H1 (cell line): ENCODE measurements at regions not wholly inside any gene's neighbourhood (a gene's known extent, or its start where the extent isn't known, plus 50 kb on each side); places are given as distances from the start of the nearest gene placed in this dataset.

Experiments used
- CTCF ChIA-PET: fragments of 300-600 bp; sonication (Branson Sonifier 250); formaldehyde crosslinking; loops from one replicate; lab custom pipeline; 2021; ENCODE audit not compliant: partially characterized antibody; lab: Charles Lee
- POLR2A ChIA-PET: fragments of 300-600 bp; sonication (Branson Sonifier 250); formaldehyde crosslinking; loops from one replicate; lab custom pipeline; 2021; ENCODE audit warnings: inconsistent platforms; ENCODE audit not compliant: partially characterized antibody; lab: Charles Lee
- DNase-seq, 2 experiments: peaks; one replicate each; pipeline versions ENCODE4 v3.0.0 to v3.0.0-alpha.2; 2010 to 2022; ENCODE audit warnings: low spot score in 2 of 2, low read depth in 1 of 2, mixed read lengths in 1 of 2
- FAIRE-seq: peaks from 2 replicates; lab custom pipeline; 2011; peaks lifted over from hg19 to GRCh38; lab: Jason Lieb, UNC
- H2AFZ ChIP-seq: 2 replicates; pipeline ENCODE4 v1.8.1; 2012; ENCODE audit warnings: low read length, inconsistent platforms
- H2AK5ac ChIP-seq: 2 replicates; pipeline ENCODE4 v1.6.1; 2013; ENCODE audit warnings: low read depth, low read length
- H2BK120ac ChIP-seq: replicated peaks from 2 replicates; pipeline ENCODE3; 2013; ENCODE audit warnings: low read depth, low read length, inconsistent platforms
- H2BK12ac ChIP-seq: 2 replicates; pipeline ENCODE4 v1.6.1; 2013; ENCODE audit warnings: low read depth, low read length
- H2BK15ac ChIP-seq: 2 replicates; pipeline ENCODE4 v1.6.1; 2013; ENCODE audit warnings: low read length
- H2BK20ac ChIP-seq: 2 replicates; pipeline ENCODE4 v1.6.1; 2013; ENCODE audit warnings: low read length
- H2BK5ac ChIP-seq: 2 replicates; pipeline ENCODE4 v1.6.1; 2013; ENCODE audit warnings: low read depth, low read length
- H3K14ac ChIP-seq: 2 replicates; pipeline ENCODE4 v1.6.1; 2013; ENCODE audit warnings: inconsistent platforms; ENCODE audit not compliant: insufficient read length
- H3K18ac ChIP-seq: 2 replicates; pipeline ENCODE4 v1.6.1; 2013; ENCODE audit warnings: low read length; ENCODE audit errors: extremely low read depth
- H3K23ac ChIP-seq: 2 replicates; pipeline ENCODE4 v1.6.1; 2013; ENCODE audit warnings: inconsistent platforms; ENCODE audit not compliant: insufficient read length
- H3K23me2 ChIP-seq: 2 replicates; pipeline ENCODE4 v1.6.1; 2013; ENCODE audit warnings: low read depth, low read length
- H3K27ac ChIP-seq: 2 replicates; pipeline ENCODE4 v1.6.1; 2011; ENCODE audit warnings: low read depth, low read length, inconsistent platforms
- H3K27me3 ChIP-seq, 4 experiments: replicated peaks in 1 of 4; 1 replicate in 1 of 4; 2 replicates in 3 of 4; pipeline versions ENCODE4 v1.6.1 to v1.8.1; 2011 to 2013; ENCODE audit warnings: low read length in 3 of 4, mild to moderate bottlenecking in 3 of 4, inconsistent platforms in 2 of 4, mixed read lengths in 2 of 4, moderate library complexity in 1 of 4; ENCODE audit not compliant: control insufficient read depth in 3 of 4, insufficient read depth in 3 of 4; ENCODE audit errors: extremely low read depth in 1 of 4
- H3K36me3 ChIP-seq, 4 experiments: 2 replicates each; pipeline versions ENCODE4 v1.6.1 to v1.8.1; 2011 to 2013; ENCODE audit warnings: mild to moderate bottlenecking in 4 of 4, low read length in 3 of 4, moderate library complexity in 2 of 4, control low read depth in 1 of 4, inconsistent platforms in 1 of 4; ENCODE audit not compliant: insufficient read depth in 4 of 4, control insufficient read depth in 2 of 4
- H3K4ac ChIP-seq: replicated peaks from 2 replicates; pipeline ENCODE3; 2013; ENCODE audit warnings: low read length, low read depth, mixed read lengths, inconsistent platforms; ENCODE audit not compliant: insufficient read length
- H3K4me1 ChIP-seq, 4 experiments: replicated peaks in 1 of 4; 1 replicate in 1 of 4; 2 replicates in 3 of 4; pipeline versions ENCODE4 v1.6.1 to v1.8.1; 2011 to 2013; ENCODE audit warnings: low read length in 3 of 4, inconsistent platforms in 2 of 4, mixed read lengths in 1 of 4; ENCODE audit not compliant: insufficient read depth in 4 of 4, control insufficient read depth in 3 of 4
- H3K4me2 ChIP-seq, 2 experiments: 2 replicates each; pipeline versions ENCODE4 v1.6.1 to v1.8.1; 2011 to 2013; ENCODE audit warnings: low read depth in 2 of 2, low read length in 2 of 2, control low read depth in 1 of 2, inconsistent platforms in 1 of 2, mild to moderate bottlenecking in 1 of 2; ENCODE audit not compliant: insufficient read depth in 1 of 2
- H3K4me3 ChIP-seq, 4 experiments: fragments of 200-600, 300-600 bp in 1 of 4; sonication (generic), shearing (Covaris generic), sonication (Bioruptor Twin) in 1 of 4; 2 replicates each; pipeline versions ENCODE4 v1.5.1 to v1.8.1; 2011 to 2016; ENCODE audit warnings: low read length in 4 of 4, low read depth in 3 of 4, control low read depth in 2 of 4, inconsistent platforms in 2 of 4, mild to moderate bottlenecking in 2 of 4, mixed read lengths in 1 of 4, moderate library complexity in 1 of 4; ENCODE audit not compliant: insufficient read depth in 2 of 4; ENCODE audit errors: extremely low read depth in 1 of 4
- H3K56ac ChIP-seq: replicated peaks from 2 replicates; pipeline ENCODE3; 2013; ENCODE audit warnings: low read depth, mild to moderate bottlenecking, mixed read lengths, low read length, inconsistent platforms; ENCODE audit not compliant: insufficient read length
- H3K79me1 ChIP-seq: 2 replicates; pipeline ENCODE4 v1.6.1; 2013; ENCODE audit warnings: low read depth, low read length, control low read depth
- H3K79me2 ChIP-seq, 2 experiments: 2 replicates each; pipeline versions ENCODE4 v1.6.1 to v1.8.1; 2012 to 2013; ENCODE audit warnings: low read length in 2 of 2, mild to moderate bottlenecking in 2 of 2, inconsistent platforms in 1 of 2; ENCODE audit not compliant: insufficient read depth in 2 of 2, control insufficient read depth in 1 of 2
- H3K9ac ChIP-seq, 4 experiments: replicated peaks in 1 of 4; 1 replicate in 1 of 4; 2 replicates in 3 of 4; pipeline versions ENCODE4 v1.6.1 to v1.8.1; 2011 to 2013; ENCODE audit warnings: low read depth in 3 of 4, low read length in 3 of 4, control low read depth in 2 of 4, mild to moderate bottlenecking in 2 of 4, moderate library complexity in 2 of 4, inconsistent platforms in 1 of 4; ENCODE audit errors: extremely low read depth in 1 of 4
- H3K9me3 ChIP-seq, 2 experiments: 2 replicates each; pipeline versions ENCODE4 v1.6.1 to v1.8.1; 2012 to 2013; ENCODE audit warnings: mild to moderate bottlenecking in 2 of 2, moderate library complexity in 2 of 2, control low read depth in 1 of 2, inconsistent platforms in 1 of 2, low read depth in 1 of 2, low read length in 1 of 2, mixed read lengths in 1 of 2; ENCODE audit not compliant: insufficient read depth in 2 of 2
- H4K20me1 ChIP-seq, 2 experiments: replicated peaks in 1 of 2; 2 replicates each; pipeline versions ENCODE3 to v1.8.1; 2011 to 2013; ENCODE audit warnings: inconsistent platforms in 2 of 2, low read length in 2 of 2, mild to moderate bottlenecking in 1 of 2; ENCODE audit not compliant: insufficient read depth in 2 of 2, control insufficient read depth in 1 of 2
- H4K5ac ChIP-seq: 2 replicates; pipeline ENCODE4 v1.6.1; 2013; ENCODE audit warnings: low read length, low read depth, mixed read lengths, inconsistent platforms; ENCODE audit not compliant: insufficient read length
- H4K8ac ChIP-seq: 2 replicates; pipeline ENCODE4 v1.8.0; 2013; ENCODE audit warnings: mild to moderate bottlenecking, moderate library complexity, low read length, inconsistent platforms; ENCODE audit not compliant: insufficient read depth; ENCODE audit errors: extremely low read depth
- H4K91ac ChIP-seq: replicated peaks from 2 replicates; pipeline ENCODE3; 2013; ENCODE audit warnings: low read length, mixed read lengths, inconsistent platforms; ENCODE audit not compliant: insufficient read length
- ASH2L ChIP-seq: fragments of 200-600, 300-600 bp; sonication (generic); IDR thresholded peaks from one replicate; pipeline ENCODE4 v1.7.1; 2017; ENCODE audit warnings: low read length
- CBX8 ChIP-seq: fragments of 300-800, 300-1000 bp; sonication (generic); IDR thresholded peaks from 2 replicates; pipeline ENCODE4 v1.7.1; 2016; ENCODE audit warnings: low read depth, low read length, borderline replicate concordance
- GTF2F1 ChIP-seq: IDR thresholded peaks from 2 replicates; pipeline ENCODE4 v1.6.1; 2012; ENCODE audit warnings: low read depth, low read length, improper control_type of control experiment, borderline replicate concordance
- NRF1 ChIP-seq: IDR thresholded peaks from 2 replicates; pipeline ENCODE4 v1.6.1; 2011; ENCODE audit warnings: mild to moderate bottlenecking, low read depth, low read length, improper control_type of control experiment
- POU5F1 ChIP-seq: IDR thresholded peaks from 2 replicates; pipeline ENCODE4 v1.6.1; 2011; ENCODE audit warnings: low read depth, mild to moderate bottlenecking, low read length, moderate library complexity
- RNF2 ChIP-seq: fragments of 200-900, 300-1000 bp; sonication (generic); IDR thresholded peaks from 2 replicates; pipeline ENCODE4 v1.7.1; 2016; ENCODE audit warnings: borderline replicate concordance, low read depth, mild to moderate bottlenecking, antibody characterized with exemption, low read length; ENCODE audit not compliant: poor library complexity, severe bottlenecking; ENCODE audit errors: missing control alignments
- SIX5 ChIP-seq: IDR thresholded peaks from 2 replicates; pipeline ENCODE4 v1.6.1; 2011; ENCODE audit warnings: mild to moderate bottlenecking, low read depth, low read length
- SP1 ChIP-seq: IDR thresholded peaks from 2 replicates; pipeline ENCODE4 v1.6.1; 2011; ENCODE audit warnings: low read depth, low read length
- TAF1 ChIP-seq: IDR thresholded peaks from 2 replicates; pipeline ENCODE4 v1.6.1; 2011; ENCODE audit warnings: mild to moderate bottlenecking, low read depth, low read length
- TAF7 ChIP-seq: optimal IDR thresholded peaks from 2 replicates; pipeline ENCODE3; 2011; ENCODE audit warnings: low read depth, mild to moderate bottlenecking, inconsistent platforms, low read length, moderate library complexity, borderline replicate concordance
- TBP ChIP-seq: IDR thresholded peaks from 2 replicates; pipeline ENCODE4 v1.6.1; 2011; ENCODE audit warnings: low read depth, low read length, improper control_type of control experiment
- ZNF274 ChIP-seq: IDR thresholded peaks from 2 replicates; pipeline ENCODE4 v1.7.0; 2012; ENCODE audit warnings: low read length, borderline replicate concordance; ENCODE audit errors: extremely low read depth
- WGBS, 2 experiments: shearing (Covaris generic) in 1 of 2; methylation state at CpG; one replicate each; pipeline versions ENCODE4 v1.1.6 to v1.1.7; 2013 to 2015; ENCODE audit warnings: low lambda C conversion rate in 2 of 2, mixed read lengths in 2 of 2, inconsistent platforms in 1 of 2, low coverage in 1 of 2, missing lambda C conversion rate in 1 of 2; ENCODE audit not compliant: insufficient replicate concordance in 2 of 2, insufficient coverage in 1 of 2, insufficient read length in 1 of 2; ENCODE audit errors: extremely low coverage in 1 of 2, missing lambda C conversion rate in 1 of 2; 5-methylcytosine and 5-hydroxymethylcytosine counted together
- TF ChIP-seq, protein P1 (sequence below): IDR thresholded peaks from 2 replicates; pipeline ENCODE4 v1.6.1; 2012; ENCODE audit warnings: inconsistent platforms
- TF ChIP-seq, protein P2 (sequence below): IDR thresholded peaks from 2 replicates; pipeline ENCODE4 v1.6.1; 2011; ENCODE audit warnings: low read depth, mild to moderate bottlenecking, low read length; ENCODE audit not compliant: insufficient read depth

DNA sequence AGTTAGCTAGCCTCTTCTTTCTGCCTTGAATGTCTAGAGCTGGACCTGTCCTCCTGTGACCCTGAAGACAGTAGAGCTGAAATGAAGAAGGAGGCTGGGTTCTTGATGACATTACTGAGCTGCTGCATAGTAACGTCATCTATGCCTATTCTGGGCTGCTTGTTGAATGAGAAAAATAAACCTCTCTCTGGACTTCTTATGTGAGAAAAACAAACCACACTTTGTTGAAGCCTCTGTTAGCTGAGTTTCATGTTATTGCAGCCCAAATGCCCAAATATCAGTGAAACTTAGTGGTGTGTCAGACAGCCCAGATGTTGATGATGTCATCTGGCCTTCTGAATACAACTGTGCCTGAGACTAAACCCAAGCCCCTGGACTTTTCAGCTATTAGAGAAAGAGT lies 67.0 kb upstream of the MAX start:
- Histone ChIP-seq H3K27ac (no peak overlapping the region), H3K4me3 (no peak overlapping the region), H3K36me3 (no peaks in the 10 kb centered on the region), H2BK120ac (no peak overlapping the region), H3K23ac (no peak overlapping the region), H3K4ac (no peak overlapping the region), H3K9me3 (no peaks in the 10 kb centered on the region), H3K79me2 (no peaks in the 10 kb centered on the region), H3K4me2 (no peak overlapping the region), H3K14ac (no peak overlapping the region), H4K20me1 (peaks cover 0 to 4% of the 10 kb centered on the region in 2 experiments), H3K9ac (no peak overlapping the region), H2BK5ac (no peak overlapping the region), H2BK12ac (no peak overlapping the region), H3K56ac (no peak overlapping the region), H4K5ac (no peak overlapping the region), H4K8ac (no peak overlapping the region), H2AFZ (no peak overlapping the region), H3K27me3 (no peaks in the 10 kb centered on the region), H3K18ac (no peak overlapping the region), H3K4me1 (peaks cover 3 to 9% (median 6%) of the 10 kb centered on the region in 4 experiments; a peak in 6 of 7 replicates), H3K79me1 (no peaks in the 10 kb centered on the region), H4K91ac (no peak overlapping the region), H2AK5ac (no peak overlapping the region), H2BK20ac (no peak overlapping the region), H2BK15ac (no peak overlapping the region), H3K23me2 (peaks cover 5% of the 10 kb centered on the region; the same call in 1 of the 2 replicates)
- no peak for FAIRE-seq
- CTCF ChIA-PET: interaction anchor here (0.6 to 2.4 kb wide), 10 partner anchors 14 to 791 kb away, joined by 3 to 13 read pairs (median 3); partner anchors contain the start of gene FUT8
- DNase-seq: no peak
- POLR2A ChIA-PET: interaction anchor here (0.6 kb wide), 1 partner anchor 603 kb away, joined by 3 read pairs; no protein-coding TSS in a partner anchor
- WGBS, 2 experiments: 89% methylated on average over 1 of the region's 1 CpG; no CpG with 5 or more reads in 1 of the 2 experiments
- TF ChIP-seq TBP: no peak
- no peak for TF ChIP-seq SIX5
- TF ChIP-seq CBX8: no peak
- TF ChIP-seq, protein P1, sequence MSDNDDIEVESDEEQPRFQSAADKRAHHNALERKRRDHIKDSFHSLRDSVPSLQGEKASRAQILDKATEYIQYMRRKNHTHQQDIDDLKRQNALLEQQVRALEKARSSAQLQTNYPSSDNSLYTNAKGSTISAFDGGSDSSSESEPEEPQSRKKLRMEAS: no peak
- TF ChIP-seq TAF7: no peak
- no peak for TF ChIP-seq RNF2
- no peak for TF ChIP-seq POU5F1
- TF ChIP-seq GTF2F1: no peak
- no peak for TF ChIP-seq SP1
- TF ChIP-seq NRF1: no peak
- TF ChIP-seq ASH2L: no peak
- TF ChIP-seq, protein P2, sequence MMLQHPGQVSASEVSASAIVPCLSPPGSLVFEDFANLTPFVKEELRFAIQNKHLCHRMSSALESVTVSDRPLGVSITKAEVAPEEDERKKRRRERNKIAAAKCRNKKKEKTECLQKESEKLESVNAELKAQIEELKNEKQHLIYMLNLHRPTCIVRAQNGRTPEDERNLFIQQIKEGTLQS: no peak
- no peak for TF ChIP-seq TAF1
- TF ChIP-seq ZNF274: no peak
